Right renal pelvis (tissue), 4 donors: ENCODE measurements at regions not wholly inside any gene's neighbourhood (a gene's known extent, or its start where the extent isn't known, plus 50 kb on each side); places are given as distances from the start of the nearest gene placed in this dataset.
"Not testable (repeated sequence)": the region's sequence is repeated elsewhere in the genome, so short reads cannot be mapped to it uniquely, and the experiment has no call there.

ENCODE experiments used
- DNase-seq, 4 donors: peaks; one replicate each; pipeline ENCODE4 v3.0.0-alpha.2; 2013; ENCODE audit warnings: low read depth in 4 of 4, low spot score in 3 of 4, missing footprints in 1 of 4

GRCh38 chr15:96972201-96972600 is 641.7 kb downstream of the NR2F2 start:
- DNase-seq, result no peak

GRCh38 chr15:96974761-96975160 is 644.3 kb downstream of the NR2F2 start:
- no peak for DNase-seq

- no peak for DNase-seq
Observed at GRCh38 chr15:96977886-96978285, 647.4 kb downstream of the NR2F2 start.

GRCh38 chr15:96978937-96979473 is 648.5 kb downstream of the NR2F2 start:
- no peak for DNase-seq

GRCh38 chr15:96984121-96984671 is 653.7 kb downstream of the NR2F2 start:
- not testable (repeated sequence) for DNase-seq

GRCh38 chr15:96992817-96993216 is 662.3 kb downstream of the NR2F2 start:
- no peak for DNase-seq

- DNase-seq, result no peak
Observed at GRCh38 chr15:96997538-96997937, 667.0 kb downstream of the NR2F2 start.

- DNase-seq, result peak; percentile 23 to 69 (median 42)
Observed at GRCh38 chr15:97009031-97009431, 678.5 kb downstream of the NR2F2 start.

- no peak for DNase-seq
Observed at GRCh38 chr15:97012986-97013385, 682.5 kb downstream of the NR2F2 start.

- DNase-seq, result no peak
Observed at GRCh38 chr15:97013491-97013890, 683.0 kb downstream of the NR2F2 start.

GRCh38 chr15:97014001-97014400 is 683.5 kb downstream of the NR2F2 start:
- no peak for DNase-seq

GRCh38 chr15:97023488-97023844 is 693.0 kb downstream of the NR2F2 start:
- no peak for DNase-seq

- no peak for DNase-seq
Observed at GRCh38 chr15:97026781-97027180, 696.3 kb downstream of the NR2F2 start.

GRCh38 chr15:97027772-97028171 is 697.3 kb downstream of the NR2F2 start:
- DNase-seq, result no peak

- no peak for DNase-seq
Observed at GRCh38 chr15:97030251-97030650, 699.8 kb downstream of the NR2F2 start.

- no peak for DNase-seq
Observed at GRCh38 chr15:97036301-97036700, 705.8 kb downstream of the NR2F2 start.

- DNase-seq, result no peak
Observed at GRCh38 chr15:97037080-97037479, 706.6 kb downstream of the NR2F2 start.

- no peak for DNase-seq
Observed at GRCh38 chr15:97045666-97046421, 715.3 kb downstream of the NR2F2 start.

- no peak for DNase-seq
Observed at GRCh38 chr15:97052513-97052912, 722.0 kb downstream of the NR2F2 start.

GRCh38 chr15:97053635-97054034 is 723.1 kb downstream of the NR2F2 start:
- no peak for DNase-seq

GRCh38 chr15:97057503-97057902 is 727.0 kb downstream of the NR2F2 start:
- no peak for DNase-seq

GRCh38 chr15:97059281-97059680 is 728.8 kb downstream of the NR2F2 start:
- DNase-seq, result no peak
